CD14-positive monocyte (primary cell): ENCODE measurements at regions not wholly inside any gene's neighbourhood (a gene's known extent, or its start where the extent isn't known, plus 50 kb on each side); places are given as distances from the start of the nearest gene placed in this dataset.

ENCODE experiments used
- DNase-seq, 3 donors: peaks; one replicate each; pipeline ENCODE4 v3.0.0-alpha.2; 2011 to 2022
- H2AFZ ChIP-seq: 2 replicates; pipeline ENCODE4 v1.6.0; 2012; ENCODE audit warnings: mild to moderate bottlenecking, low read depth, low read length, inconsistent platforms; ENCODE audit not compliant: insufficient read depth, poor library complexity, severe bottlenecking
- H3K27ac ChIP-seq, 2 donors: 1 replicate in 1 of 2; 2 replicates in 1 of 2; pipeline ENCODE4 v1.5.1; 2012 to 2013; ENCODE audit warnings: low read length in 2 of 2, control low read depth in 1 of 2, inconsistent platforms in 1 of 2, low read depth in 1 of 2, mild to moderate bottlenecking in 1 of 2
- H3K27me3 ChIP-seq, 2 donors: one replicate each; pipeline versions ENCODE4 v1.6.0 to v1.6.1; 2011 to 2013; ENCODE audit warnings: low read length in 2 of 2; ENCODE audit not compliant: control insufficient read depth in 2 of 2, insufficient read depth in 2 of 2
- H3K36me3 ChIP-seq, 2 donors: replicated peaks in 1 of 2; 1 replicate in 1 of 2; 2 replicates in 1 of 2; pipeline versions ENCODE4 v1.5.1 to v1.6.1; 2012 to 2013; ENCODE audit warnings: low read length in 2 of 2, control low read depth in 1 of 2, inconsistent platforms in 1 of 2, mild to moderate bottlenecking in 1 of 2; ENCODE audit not compliant: insufficient read depth in 2 of 2, control insufficient read depth in 1 of 2
- H3K4me1 ChIP-seq, 2 donors: 1 replicate in 1 of 2; 2 replicates in 1 of 2; pipeline versions ENCODE4 v1.5.1 to v1.6.1; 2012 to 2013; ENCODE audit warnings: low read length in 2 of 2, control low read depth in 1 of 2, inconsistent platforms in 1 of 2, mild to moderate bottlenecking in 1 of 2, moderate library complexity in 1 of 2; ENCODE audit not compliant: insufficient read depth in 2 of 2, control insufficient read depth in 1 of 2
- H3K4me2 ChIP-seq: replicated peaks from 2 replicates; pipeline ENCODE3; 2012; ENCODE audit warnings: low read length, moderate library complexity, mild to moderate bottlenecking; ENCODE audit not compliant: poor library complexity, severe bottlenecking; ENCODE audit errors: extremely low read depth
- H3K4me3 ChIP-seq, 3 experiments: fragments of 200-600 bp in 1 of 3; sonication (generic) in 1 of 3; replicated peaks in 1 of 3; 1 replicate in 2 of 3; 2 replicates in 1 of 3; pipeline ENCODE4 v1.5.1; 2011 to 2013; ENCODE audit warnings: low read length in 3 of 3, mild to moderate bottlenecking in 3 of 3, control low read depth in 2 of 3, low read depth in 2 of 3, inconsistent platforms in 1 of 3, moderate library complexity in 1 of 3
- H3K79me2 ChIP-seq: 2 replicates; pipeline ENCODE4 v1.6.0; 2012; ENCODE audit warnings: mild to moderate bottlenecking, control low read depth, inconsistent platforms, low read length, moderate library complexity; ENCODE audit not compliant: insufficient read depth
- H3K9ac ChIP-seq: 2 replicates; pipeline ENCODE4 v1.6.0; 2017; ENCODE audit warnings: low read length, mild to moderate bottlenecking; ENCODE audit not compliant: insufficient read depth, poor library complexity, severe bottlenecking
- H3K9me3 ChIP-seq, 2 donors: replicated peaks in 1 of 2; 1 replicate in 1 of 2; 2 replicates in 1 of 2; pipeline versions ENCODE4 v1.5.1 to v1.6.1; 2012 to 2013; ENCODE audit warnings: low read length in 2 of 2, control low read depth in 1 of 2; ENCODE audit not compliant: control insufficient read depth in 1 of 2, insufficient read depth in 1 of 2
- H4K20me1 ChIP-seq: 2 replicates; pipeline ENCODE4 v1.6.0; 2012; ENCODE audit warnings: mild to moderate bottlenecking, low read length, control low read depth, moderate library complexity; ENCODE audit not compliant: insufficient read depth
- H3K27ac Mint-ChIP-seq, 7 donors: one replicate each; pipeline ENCODE4 v1.8.0; 2020; ENCODE audit warnings: mild to moderate bottlenecking in 7 of 7, mixed read lengths in 7 of 7, moderate library complexity in 6 of 7, inconsistent platforms in 2 of 7
- H3K27me3 Mint-ChIP-seq, 3 donors: one replicate each; pipeline ENCODE4 v1.8.0; 2021 to 2022; ENCODE audit warnings: low read depth in 3 of 3, mild to moderate bottlenecking in 3 of 3, mixed read lengths in 3 of 3, moderate library complexity in 3 of 3, inconsistent platforms in 1 of 3
- H3K36me3 Mint-ChIP-seq, 2 donors: one replicate each; pipeline ENCODE4 v1.8.0; 2020; ENCODE audit warnings: mixed read lengths in 2 of 2, inconsistent platforms in 1 of 2, mild to moderate bottlenecking in 1 of 2
- H3K4me1 Mint-ChIP-seq: one replicate; pipeline ENCODE4 v1.8.0; 2020; ENCODE audit warnings: mild to moderate bottlenecking, mixed read lengths
- H3K4me3 Mint-ChIP-seq, 2 donors: one replicate each; pipeline ENCODE4 v1.8.0; 2020; ENCODE audit warnings: mild to moderate bottlenecking in 2 of 2, mixed read lengths in 2 of 2, moderate library complexity in 1 of 2
- H3K9me3 Mint-ChIP-seq, 7 donors: one replicate each; pipeline ENCODE4 v1.8.0; 2020 to 2022; ENCODE audit warnings: mixed read lengths in 7 of 7, mild to moderate bottlenecking in 6 of 7, moderate library complexity in 6 of 7, inconsistent platforms in 2 of 7
- WGBS: methylation state at CpG from one replicate; pipeline ENCODE4 v1.1.5; 2013; ENCODE audit warnings: missing lambda C conversion rate; ENCODE audit not compliant: insufficient coverage; 5-methylcytosine and 5-hydroxymethylcytosine counted together
- intact Hi-C, 2 donors: fragments of 100-400 bp; cut with micrococcal nuclease; formaldehyde crosslinking; loops; one replicate each; pipeline versions ENCODE4 v1.15.0 to v1.15.1; 2023
- TF ChIP-seq, protein P1 (sequence below): fragments of 200-600 bp; IDR thresholded peaks from one replicate; pipeline ENCODE4 v1.8.0; 2022; ENCODE audit warnings: antibody characterized with exemption, mild to moderate bottlenecking

DNA sequence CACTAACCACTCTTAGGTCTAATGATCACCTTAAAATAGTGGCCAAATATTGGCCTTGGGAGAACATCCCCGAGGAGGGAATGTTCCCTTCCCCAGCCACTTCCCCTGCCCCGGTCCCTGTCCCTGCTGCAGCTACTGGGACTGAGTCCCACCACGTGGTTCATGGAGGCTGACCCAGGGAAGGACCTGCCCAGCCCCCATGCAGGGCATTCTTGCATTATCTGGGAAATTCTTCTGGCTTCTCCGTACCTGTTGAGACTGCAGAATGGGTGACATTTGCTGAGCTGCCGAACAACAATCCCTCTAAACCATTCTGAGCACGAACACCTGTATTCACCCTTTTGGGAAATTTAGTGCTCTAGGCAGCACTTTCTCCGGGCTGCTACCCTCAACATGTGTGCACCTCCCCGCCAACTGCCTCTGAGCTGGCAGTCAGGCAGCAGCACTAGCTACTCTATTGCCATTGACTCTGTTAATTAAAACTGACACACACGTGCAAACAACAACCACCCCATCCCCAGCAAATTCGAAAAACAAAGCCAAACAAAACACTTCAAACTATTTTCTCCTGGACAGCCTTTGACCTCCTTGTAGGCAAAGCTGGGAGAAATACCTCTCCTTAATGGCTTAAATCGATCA is 567.4 kb upstream of the MKI67 start:
- Mint-ChIP-seq H3K27me3 (peaks cover 2 to 5% (median 3%) of the 10 kb centered on the region in 3 donors), H3K4me1 (no peaks in the 10 kb centered on the region), H3K36me3 (no peaks in the 10 kb centered on the region), H3K9me3 (no peaks in the 10 kb centered on the region), H3K27ac (no peak overlapping the region), H3K4me3 (no peak overlapping the region)
- no peaks in the 10 kb centered on the region for H3K79me2 ChIP-seq
- DNase-seq, result no peak
- H3K27ac ChIP-seq, result no peak overlapping the region
- no peaks in the 10 kb centered on the region for H3K36me3 ChIP-seq
- no peak overlapping the region for H3K9ac ChIP-seq
- no peak overlapping the region for H3K4me3 ChIP-seq
- TF ChIP-seq, protein P1, sequence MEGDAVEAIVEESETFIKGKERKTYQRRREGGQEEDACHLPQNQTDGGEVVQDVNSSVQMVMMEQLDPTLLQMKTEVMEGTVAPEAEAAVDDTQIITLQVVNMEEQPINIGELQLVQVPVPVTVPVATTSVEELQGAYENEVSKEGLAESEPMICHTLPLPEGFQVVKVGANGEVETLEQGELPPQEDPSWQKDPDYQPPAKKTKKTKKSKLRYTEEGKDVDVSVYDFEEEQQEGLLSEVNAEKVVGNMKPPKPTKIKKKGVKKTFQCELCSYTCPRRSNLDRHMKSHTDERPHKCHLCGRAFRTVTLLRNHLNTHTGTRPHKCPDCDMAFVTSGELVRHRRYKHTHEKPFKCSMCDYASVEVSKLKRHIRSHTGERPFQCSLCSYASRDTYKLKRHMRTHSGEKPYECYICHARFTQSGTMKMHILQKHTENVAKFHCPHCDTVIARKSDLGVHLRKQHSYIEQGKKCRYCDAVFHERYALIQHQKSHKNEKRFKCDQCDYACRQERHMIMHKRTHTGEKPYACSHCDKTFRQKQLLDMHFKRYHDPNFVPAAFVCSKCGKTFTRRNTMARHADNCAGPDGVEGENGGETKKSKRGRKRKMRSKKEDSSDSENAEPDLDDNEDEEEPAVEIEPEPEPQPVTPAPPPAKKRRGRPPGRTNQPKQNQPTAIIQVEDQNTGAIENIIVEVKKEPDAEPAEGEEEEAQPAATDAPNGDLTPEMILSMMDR, result no peak
- no peaks in the 10 kb centered on the region for H3K4me1 ChIP-seq
- intact Hi-C loops, result no loop called here
- H3K4me2 ChIP-seq, result no peak overlapping the region
- 69% methylated on average over 9 of the region's 11 CpGs for WGBS
- H4K20me1 ChIP-seq, result no peaks in the 10 kb centered on the region
- H3K27me3 ChIP-seq, result no peaks in the 10 kb centered on the region
- no peaks in the 10 kb centered on the region for H3K9me3 ChIP-seq
- no peak overlapping the region for H2AFZ ChIP-seq

DNA sequence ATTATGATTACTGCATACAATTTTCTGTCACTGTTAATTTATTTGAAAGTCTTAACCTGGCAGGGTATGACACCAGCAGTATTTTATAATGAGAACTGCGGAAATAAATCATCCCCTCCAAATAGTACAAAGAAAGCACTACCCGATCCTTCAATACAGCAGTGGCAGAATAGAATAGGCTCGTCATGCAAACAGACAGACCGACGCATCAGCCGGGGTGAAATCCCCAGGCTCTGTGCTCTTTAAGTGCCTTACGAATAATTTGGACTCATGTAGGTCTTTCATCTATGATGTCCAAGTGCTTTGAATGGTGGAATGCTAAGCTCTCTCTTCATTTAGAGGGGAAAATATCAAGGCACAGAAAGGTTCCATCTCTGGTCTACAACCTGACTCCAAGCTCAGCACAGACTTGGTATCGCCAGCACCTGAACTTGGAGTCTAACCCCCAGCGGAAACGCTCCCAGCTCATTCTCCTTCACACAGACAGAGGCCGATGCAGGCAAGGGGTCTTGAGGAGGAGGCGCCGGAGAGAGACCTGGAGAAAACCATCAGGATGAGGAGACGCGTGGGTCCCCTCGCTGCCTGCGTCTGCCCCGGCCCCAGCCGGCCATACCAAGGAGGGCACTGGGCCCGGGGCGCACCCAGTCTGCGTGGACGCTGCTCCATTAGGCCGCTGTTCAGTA is 568.1 kb upstream of the MKI67 start:
- no peaks in the 10 kb centered on the region for H3K4me1 Mint-ChIP-seq
- H3K9me3 ChIP-seq, result no peaks in the 10 kb centered on the region
- intact Hi-C loops, result no loop called here

More for the DNA sequence above, 568.1 kb upstream of the MKI67 start:
- Histone ChIP-seq H3K4me1 (no peaks in the 10 kb centered on the region), H3K79me2 (no peaks in the 10 kb centered on the region), H3K27ac (no peak overlapping the region), H3K36me3 (no peaks in the 10 kb centered on the region), H3K9ac (no peak overlapping the region), H3K4me3 (no peak overlapping the region), H3K4me2 (no peak overlapping the region), H3K27me3 (no peaks in the 10 kb centered on the region), H2AFZ (no peak overlapping the region), H4K20me1 (no peaks in the 10 kb centered on the region)
- Mint-ChIP-seq H3K27me3 (peaks cover 1 to 5% (median 3%) of the 10 kb centered on the region in 3 donors), H3K27ac (no peak overlapping the region), H3K4me3 (no peak overlapping the region), H3K36me3 (no peaks in the 10 kb centered on the region), H3K9me3 (no peaks in the 10 kb centered on the region)
- TF ChIP-seq, protein P1, result no peak
- WGBS, result 93% methylated on average over 18 of the region's 24 CpGs
- no peak for DNase-seq
